ENCODE measurements at regions not wholly inside any gene's neighbourhood (a gene's known extent, or its start where the extent isn't known, plus 50 kb on each side); places are given as distances from the start of the nearest gene placed in this dataset.
"Not testable (repeated sequence)": the region's sequence is repeated elsewhere in the genome, so short reads cannot be mapped to it uniquely, and the experiment has no call there.

DNA sequence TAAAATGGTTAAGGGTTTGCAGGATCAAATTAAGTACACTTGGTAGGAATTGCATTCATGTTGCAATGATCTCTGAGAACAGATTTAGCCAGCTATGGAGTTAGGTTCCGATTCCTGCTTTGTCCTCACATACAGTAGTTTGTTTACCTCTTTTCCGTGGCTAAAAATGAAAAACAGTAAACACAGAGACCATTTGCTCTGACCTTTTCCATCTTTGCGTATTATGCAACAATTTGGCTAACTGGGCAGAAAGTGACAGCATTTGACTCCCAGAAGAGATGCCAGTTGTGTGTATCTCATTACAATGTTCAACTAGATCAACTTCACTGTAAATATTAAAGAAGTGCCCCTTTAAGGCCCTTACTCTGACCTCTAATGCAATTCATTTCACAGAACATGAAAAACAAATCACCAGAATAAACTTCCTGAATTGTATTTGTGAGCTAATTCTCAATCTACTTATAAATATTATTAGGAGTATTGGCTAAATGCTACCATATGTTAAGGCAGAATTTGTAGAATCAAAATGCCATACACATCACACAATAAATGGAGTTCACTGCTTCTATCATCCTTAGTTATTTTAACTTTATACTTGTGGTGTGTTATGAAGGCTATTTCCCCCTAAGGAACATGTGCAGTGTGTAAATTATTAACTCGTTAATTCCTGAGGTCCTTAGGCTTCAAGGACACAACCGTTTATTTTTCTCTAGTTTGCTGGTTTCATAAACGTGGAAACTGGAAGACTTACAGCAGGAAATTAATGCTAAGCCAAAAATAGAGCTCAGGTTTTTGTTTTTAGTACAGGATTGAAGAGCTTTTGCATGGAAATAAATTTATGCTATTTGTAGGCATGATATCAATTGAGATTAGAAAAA, 380.7 kb upstream of the CITED2 start:
- DNase-seq: no peak

DNA sequence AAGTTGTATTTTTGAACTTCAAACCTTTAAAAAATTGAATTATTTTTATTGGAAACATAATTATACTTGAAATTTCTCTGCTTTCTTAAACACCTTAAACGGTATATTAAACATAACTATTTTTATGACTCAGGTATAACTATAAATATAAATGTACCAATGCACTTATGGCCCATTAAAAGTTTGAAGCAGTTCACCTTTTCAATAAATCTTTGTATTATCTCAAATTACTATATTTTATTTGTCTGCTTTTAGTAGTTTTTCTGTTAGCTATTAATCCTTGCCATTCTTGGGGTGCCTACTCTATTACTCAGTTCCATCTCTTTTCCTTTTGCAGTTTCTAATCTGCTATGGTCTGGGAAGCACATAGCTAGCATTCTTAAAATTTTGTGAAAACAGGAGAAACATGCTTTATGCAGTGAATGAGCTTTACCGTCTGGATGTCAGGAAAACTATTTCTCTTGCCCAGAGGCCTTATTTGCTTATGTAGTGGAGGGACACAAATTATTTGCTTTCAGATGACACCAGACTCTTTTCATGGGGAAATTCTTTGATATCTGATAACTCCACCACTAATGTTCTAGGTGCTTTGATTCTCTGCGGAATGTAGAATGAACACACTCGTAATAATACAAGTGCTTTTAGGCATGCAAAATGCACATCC, 378.9 kb upstream of the CITED2 start:
- DNase-seq: peak; percentile 93

DNA sequence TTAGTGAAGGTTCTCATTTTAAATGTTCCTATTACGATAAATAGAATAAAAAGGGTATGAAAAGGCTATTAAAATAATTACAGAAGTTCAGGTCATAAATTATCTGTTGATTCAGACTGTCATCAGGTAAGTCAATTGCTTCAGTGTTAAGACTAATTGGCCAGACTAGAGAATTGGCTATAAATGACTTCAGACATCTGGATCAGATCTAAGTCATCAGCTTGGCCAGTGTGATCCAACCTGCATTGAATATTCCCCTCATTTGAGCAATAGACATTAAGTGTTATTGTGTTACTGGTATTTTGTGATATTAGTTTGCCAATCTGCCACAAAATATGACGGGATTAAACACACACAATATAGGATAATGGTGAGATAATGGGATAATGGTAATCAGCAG, 377.6 kb upstream of the CITED2 start:
- peak; percentile 47 for DNase-seq

DNA sequence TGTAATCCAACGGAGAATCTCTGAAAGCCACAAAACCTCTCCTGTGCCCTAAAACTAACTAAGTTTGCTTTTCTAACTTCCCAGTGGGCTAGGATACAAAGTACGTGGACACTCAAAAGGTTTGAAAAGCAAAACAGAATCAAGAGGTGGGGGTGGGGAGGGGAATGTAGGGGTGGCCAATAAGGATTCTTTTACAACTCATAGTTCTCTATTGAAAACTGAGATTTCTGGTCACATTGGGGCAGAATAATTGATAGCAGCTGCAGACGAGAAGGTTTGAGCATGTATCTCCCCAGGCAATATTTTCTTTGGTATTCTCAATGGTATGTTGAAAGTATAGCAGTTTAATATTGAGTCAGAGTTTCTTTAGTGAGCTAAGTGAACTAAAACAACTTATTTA, 376.7 kb upstream of the CITED2 start:
- peak; percentile 93 for DNase-seq

DNA sequence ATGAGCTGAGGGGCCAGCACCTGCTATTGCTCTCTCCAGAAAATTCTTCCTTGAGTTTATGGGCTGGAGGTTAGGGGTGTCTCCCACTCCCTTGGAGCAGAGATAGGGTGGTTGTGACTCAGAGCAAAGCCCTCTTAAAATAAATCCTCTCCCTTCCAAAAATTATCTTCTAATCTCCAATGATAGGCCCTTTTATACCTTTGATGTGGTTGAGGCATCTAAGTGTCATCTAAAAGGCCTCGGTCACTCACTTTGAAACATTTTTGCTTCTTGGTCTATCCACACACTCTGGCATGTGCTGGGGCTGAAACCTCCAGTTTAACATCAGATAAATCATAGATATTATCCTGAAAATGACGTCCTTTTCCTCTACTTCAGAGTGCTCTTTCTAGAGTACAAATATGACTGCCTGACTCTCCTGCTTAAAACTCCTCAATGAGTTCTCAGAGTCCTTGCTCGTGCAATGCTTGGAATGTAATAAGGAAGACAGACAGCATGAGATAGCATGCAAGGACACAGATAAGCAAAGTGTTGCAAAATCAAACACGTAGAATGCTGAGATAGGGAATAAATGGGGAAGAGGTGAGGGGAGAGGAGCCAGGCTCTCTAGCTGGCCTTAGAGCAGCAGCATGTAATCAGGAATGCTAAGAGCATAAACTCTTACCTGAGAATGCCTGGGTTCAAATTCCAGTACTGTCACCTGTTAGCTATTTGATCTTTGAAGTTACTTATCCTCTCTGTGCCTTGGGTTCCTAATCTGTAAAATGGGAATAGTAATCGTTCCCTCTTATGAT, 374.1 kb upstream of the CITED2 start:
- peak; percentile 70 for DNase-seq

DNA sequence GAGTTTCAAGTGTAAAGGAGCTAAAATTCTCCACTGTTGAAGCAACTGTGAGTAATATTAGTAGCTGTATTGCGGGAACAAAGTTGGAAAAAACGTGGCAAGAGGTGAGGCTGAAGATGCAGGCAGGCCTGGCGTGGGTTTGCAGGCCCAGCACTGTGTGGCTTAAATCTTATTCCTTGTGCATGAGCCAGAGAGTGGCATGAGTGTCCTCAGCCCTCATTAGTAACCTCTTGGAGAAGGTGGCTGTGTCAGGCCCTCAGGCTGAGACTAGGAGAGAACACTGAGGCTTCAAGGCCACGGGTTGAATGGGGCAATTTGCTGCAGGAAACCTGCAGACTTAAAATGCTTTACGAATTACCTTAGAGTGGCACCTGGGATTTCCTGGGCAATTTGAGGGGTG, 372.7 kb upstream of the CITED2 start:
- DNase-seq: no peak

DNA sequence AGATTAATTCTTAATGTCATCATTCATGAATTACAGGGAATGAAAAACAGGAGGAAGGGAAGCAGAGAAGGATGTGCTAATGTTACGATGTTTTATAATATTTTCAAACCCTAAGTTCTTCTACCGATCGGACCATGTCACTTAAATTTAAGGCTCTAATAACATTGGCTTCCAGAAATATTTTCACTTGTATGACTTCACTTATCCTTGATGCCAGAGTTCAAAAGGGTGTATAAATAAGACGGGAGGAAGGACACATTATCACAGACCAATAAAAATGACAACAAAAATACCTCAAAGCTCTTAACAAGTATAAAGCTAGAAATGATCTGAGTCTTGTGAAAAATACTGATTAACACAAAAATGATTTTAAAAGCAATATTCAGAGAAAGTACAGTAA, 370.4 kb upstream of the CITED2 start:
- no peak for DNase-seq

DNA sequence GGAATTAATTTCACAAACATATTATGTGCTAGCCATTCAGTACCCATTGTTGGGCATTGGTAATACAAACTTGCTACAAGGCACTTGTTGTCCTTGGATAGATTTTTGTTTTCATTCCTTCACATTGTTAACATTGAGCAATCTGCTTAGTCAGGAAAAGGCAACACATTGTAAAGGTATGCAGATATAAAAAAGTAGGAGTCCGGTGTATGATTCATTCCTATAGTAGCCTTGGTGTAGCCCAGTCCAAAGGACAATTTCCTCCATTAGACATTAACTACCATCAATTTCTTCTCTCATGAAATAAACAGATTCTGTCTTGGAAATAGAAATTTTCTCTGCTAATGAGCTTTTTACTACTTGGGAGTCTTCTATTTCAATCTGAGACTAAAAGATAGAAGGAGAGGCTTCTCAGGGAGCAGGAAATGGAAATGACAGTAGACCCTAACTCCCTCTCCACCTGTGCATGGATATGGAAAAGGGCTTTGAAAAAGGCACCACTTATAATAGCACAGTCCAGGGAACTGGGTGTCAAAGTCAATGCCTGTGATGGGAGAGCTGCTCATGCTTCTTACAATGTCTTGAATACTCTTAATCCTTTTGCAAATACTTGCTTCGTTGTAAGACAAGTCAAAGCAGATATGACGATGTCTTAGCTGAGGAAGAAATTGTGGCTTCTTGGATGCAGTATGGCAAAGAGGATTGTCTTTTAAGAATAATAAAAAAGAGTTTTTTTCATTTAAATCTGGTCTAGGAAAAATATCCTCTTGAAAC, 369.4 kb upstream of the CITED2 start:
- peak; percentile 94 for DNase-seq

DNA sequence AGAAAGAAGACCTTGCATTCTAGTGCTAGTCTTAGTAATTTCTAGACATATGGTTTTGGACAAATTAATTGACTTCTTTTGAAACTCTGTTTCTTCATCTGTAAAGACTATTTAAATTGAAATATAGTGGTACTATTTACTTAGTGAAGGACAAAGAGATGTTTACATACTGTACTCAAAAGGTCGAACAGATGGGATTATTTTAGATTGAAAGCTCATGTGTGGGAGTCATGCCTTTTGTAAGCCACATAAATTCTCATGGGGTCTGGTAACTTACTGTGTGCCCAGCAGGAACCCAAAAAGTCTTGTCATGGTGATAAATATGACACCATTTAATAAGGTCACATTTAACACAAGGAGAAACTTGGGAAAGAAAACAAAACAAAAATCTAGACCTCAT, 368.2 kb upstream of the CITED2 start:
- DNase-seq: no peak

DNA sequence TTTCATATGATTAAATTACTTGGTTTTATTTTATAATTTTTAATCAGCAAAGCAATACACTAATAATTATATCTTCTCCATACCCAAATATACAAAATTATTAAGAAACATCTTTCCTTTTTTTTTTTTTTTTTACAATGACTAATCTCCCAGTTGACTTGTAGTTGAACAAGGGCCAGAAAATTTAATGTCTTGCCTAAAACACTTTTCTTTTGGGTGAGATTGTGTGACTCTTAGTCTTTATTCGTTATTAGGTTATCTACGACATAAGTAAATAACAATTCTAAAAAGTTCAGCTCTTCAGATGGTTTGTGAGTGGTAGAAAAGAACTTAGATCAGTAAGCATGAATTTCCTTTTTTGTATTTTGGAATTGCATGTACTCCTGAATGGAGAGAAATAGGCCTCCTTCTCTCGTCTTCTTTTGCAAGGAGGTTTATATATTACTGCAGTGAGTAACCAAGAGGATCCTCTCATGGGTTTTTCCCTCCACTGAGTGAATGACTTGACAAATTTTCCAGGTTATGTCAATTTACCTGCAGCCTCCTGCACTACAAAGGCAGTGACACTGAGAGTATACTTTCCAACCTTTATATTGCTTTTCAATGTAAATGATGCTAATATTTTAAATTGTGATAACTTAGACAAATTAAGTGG, 364.5 kb upstream of the CITED2 start:
- DNase-seq: no peak

DNA sequence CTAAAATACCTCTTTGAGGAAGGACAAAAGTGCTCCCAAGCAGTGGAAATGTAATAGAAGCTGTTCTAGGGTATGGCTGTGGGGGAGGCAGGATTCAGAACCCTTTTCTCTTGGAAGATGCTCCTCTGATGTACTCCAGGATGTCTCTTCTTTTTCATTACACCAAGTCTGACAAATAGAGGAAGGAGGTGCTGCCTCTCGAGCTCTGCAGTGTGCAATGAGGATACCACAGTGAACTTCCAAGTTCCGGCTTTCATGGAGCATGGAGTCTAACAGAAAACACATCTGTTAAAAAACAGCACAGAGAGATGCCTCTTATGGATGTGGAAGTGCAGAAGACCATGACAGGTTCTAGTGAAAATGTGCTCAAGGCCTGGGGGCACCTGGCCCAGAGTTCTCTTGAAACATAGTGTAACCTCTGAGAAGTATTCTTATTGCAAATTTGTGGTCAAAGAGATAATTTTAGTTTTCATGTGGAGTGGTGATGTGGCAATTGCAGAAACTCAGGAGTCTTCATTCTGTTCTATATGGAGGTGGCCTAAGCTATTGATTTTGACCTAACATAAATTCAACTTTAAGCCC, 362.0 kb upstream of the CITED2 start:
- DNase-seq: no peak

DNA sequence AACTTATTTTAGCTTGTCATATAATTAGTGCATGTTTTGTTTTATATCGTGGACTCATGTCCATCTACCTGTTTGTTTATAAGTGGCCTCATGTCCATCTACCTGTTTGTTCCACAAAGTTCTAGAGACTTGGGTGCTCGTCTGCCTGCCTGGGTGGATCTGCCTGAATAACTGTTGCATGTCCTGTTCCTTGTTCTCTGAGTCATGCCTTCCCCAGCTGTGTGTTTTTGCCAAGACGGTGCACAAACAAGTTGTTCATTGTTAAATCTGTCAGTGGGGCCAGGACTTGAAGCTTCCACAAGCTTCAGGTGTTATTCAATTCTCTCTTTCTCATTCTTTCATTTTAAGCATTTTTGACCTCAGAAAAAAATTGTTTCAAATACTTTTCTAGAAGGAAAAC, 358.0 kb upstream of the CITED2 start:
- peak; percentile 56 for DNase-seq

DNA sequence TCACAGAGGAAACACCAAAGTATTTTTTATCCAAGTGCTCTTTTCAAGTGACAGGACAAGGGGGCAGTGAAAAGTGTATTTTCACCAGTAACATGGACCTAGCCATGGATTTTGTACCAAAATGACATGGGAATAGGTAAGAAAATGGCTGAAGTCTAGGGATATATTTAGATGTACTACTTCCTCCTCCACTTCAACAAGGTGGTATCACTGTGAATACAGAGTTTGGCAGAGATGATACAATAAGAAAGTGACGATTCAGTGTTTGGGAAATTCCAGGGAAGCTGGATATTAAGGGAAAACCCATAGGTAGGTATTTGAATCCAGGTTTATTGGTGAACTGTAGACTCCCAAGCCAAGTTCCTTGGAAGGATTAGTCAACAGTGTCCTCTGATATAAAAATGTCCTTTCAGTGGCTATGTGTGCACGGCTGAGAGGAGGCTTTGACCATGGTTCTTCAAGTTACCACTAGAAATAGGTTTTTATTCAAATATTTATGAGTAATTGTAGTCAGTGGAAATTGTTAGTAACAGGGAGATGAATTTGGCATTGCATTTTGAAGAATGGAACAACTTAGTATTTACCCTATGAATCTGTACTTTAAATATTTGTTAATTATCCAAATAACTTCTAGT, 356.0 kb upstream of the CITED2 start:
- no peak for DNase-seq

DNA sequence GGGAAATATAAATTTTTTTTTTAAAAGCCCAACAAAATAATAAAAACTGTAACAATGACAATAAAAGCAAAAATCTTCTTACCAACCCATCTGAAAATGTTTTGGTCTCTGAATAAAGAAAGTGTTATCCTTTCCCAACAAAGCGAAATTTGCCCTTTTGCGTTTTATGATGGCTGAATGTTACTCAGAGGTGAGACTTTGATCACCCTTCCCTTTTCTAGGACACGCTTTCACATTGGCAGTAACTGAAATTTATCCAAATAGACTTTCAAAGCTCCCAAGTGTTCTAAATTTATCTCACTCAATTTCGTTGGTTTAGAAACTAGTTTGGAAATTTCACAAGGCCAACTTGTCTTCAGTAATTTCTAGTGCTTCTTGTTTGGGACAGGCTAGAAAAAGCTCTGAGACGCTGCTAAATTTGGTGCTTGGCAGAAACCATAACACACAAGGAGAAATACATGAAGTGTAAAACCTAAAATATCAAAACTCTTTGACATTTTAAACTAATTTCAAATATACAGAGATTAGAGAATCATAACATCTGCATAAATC, 354.5 kb upstream of the CITED2 start:
- no peak for DNase-seq

DNA sequence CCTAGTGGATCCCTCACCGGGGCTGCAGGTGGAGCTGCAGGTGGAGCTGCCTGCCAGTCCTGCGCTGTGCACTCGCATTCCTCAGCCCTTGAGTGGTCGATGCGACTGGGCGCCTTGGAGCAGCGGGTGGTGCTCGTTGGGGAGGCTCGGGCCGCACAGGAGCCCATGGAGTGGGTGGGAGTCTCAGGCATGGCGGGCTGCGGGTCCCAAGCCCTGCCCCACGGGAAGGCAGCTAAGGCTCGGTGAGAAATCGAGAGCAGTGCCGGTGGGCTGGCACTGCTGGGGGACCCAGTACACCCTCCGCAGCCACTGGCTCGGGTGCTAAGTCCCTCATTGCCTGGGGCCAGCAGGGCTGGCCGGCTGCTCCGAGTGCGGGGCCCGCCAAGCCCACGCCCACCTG, 351.8 kb upstream of the CITED2 start:
- not testable (repeated sequence) for DNase-seq

DNA sequence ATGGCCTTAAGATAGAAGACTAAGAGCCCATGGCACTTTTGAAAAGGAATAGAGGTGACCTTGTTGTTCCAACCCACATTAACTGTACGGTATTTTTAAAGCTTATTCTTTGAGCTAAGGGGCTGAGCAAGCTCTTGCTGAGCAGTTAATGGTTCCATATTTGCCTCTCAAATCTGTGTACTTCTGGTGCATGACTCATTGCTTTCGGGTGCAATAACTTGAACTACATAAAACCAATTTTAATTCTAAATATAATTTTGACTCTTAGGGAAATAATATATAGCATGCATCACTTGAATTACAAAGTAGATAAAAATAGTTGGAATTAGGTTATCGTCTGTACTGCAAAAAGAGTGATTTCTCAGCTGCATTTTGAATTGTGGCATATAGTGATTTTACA, 348.1 kb upstream of the CITED2 start:
- no peak for DNase-seq

DNA sequence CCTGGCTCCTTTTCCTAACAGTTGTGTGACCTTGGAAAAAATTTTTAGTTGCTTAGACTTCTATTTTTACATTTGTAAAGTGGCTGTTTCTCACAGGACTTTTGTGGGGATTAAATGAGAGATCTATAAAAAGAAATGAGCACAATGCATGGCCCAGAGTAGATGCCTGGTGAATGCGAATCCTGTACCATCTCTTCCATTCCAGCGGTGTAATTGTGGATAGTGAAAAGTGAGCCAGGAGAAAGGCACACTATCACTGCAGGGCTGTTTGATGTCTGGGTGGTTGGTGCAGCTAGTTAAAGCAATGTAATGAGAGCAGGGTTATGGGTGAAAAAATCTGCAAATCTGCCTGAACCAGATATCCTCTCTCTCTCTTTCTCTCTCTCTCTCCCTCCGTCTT, 347.5 kb upstream of the CITED2 start:
- no peak for DNase-seq

DNA sequence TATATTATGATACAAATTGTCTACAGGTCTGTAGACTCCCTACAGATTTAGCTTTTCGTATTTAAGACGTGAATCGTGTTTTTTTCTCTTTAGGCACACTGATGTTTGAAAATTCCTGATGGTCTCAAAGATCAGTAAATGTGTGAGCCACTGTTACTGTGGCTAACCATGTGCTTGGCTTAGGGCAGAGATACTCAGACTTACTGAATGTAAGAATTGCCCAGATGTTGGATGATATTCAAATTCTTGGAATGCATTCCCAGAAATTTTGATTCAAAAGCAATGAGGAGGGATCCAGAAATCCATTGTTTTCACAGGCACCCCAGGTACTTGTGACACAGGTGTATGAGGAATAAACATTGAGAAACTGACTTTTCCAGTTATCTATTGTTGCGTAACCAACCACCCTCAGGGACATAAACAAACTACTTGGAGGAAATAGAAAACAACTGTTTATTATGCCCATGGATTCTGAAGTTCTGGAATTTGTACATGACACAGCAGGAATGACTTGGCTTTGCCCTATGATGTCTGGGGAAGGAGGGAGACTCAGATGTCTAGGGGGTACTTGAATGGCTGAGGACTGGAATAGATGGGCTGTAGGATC, 339.6 kb upstream of the CITED2 start:
- no peak for DNase-seq

DNA sequence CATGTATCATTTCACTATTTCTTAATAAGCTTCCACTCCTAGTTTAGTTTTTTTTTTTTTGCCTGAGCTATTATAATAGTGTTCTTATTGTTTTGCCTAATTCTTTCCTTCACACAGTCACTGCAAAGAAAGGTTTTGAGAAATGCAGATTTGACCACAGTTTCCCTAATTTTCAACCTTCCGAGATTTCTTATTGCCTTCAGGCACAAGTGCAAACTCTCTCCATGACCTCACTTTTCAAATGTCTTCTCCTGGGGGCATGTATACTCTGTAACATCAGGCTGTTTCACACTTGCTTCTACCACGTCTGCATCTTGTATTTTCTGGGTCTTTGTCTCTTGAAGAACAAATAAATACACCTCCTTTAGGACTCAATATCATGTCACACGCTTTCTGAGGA, 339.0 kb upstream of the CITED2 start:
- no peak for DNase-seq

DNA sequence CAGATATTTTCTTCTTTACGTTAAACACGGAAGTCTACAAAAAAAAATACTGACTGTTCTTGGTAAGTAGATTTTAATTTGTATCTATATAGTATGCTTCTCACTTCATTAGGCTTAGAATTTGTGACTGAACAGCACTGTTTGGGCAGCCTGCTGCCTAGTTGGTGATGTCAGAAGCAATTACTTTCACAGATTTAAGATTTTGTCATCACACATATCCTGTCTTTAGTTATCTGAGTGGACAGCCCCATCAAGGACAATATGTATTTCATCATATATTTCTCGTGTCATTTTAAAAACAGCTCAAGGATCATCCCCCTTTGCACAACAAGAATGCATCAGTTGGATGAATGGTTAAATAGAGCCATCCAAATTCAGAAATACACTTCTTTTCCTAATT, 338.4 kb upstream of the CITED2 start:
- DNase-seq: no peak

Measured in fibroblast of skin of right biceps (primary cell).